MG63 (cell line): ENCODE measurements at regions not wholly inside any gene's neighbourhood (a gene's known extent, or its start where the extent isn't known, plus 50 kb on each side); places are given as distances from the start of the nearest gene placed in this dataset.
A peak's percentile ranks its signal among the peaks of the same experiment; 100 is the strongest.
"Not testable (repeated sequence)": the region's sequence is repeated elsewhere in the genome, so short reads cannot be mapped to it uniquely, and the experiment has no call there.

Experiments used
- DNase-seq: peaks from one replicate; pipeline ENCODE4 v3.0.0-alpha.2; 2020
- H3K27me3 ChIP-seq: fragments of 250-450 bp; sonication (Bioruptor Pico); 2 replicates; pipeline ENCODE4 v1.5.1; 2020; ENCODE audit warnings: mild to moderate bottlenecking, moderate library complexity
- H3K36me3 ChIP-seq: fragments of 250-450 bp; sonication (Bioruptor Pico); 2 replicates; pipeline ENCODE4 v1.5.1; 2020; ENCODE audit warnings: mild to moderate bottlenecking, moderate library complexity
- H3K4me3 ChIP-seq: fragments of 250-450 bp; sonication (Bioruptor Pico); 2 replicates; pipeline ENCODE4 v1.5.1; 2020; ENCODE audit warnings: mild to moderate bottlenecking, moderate library complexity
- H3K9me3 ChIP-seq: fragments of 250-450 bp; sonication (Bioruptor Pico); 2 replicates; pipeline ENCODE4 v1.5.1; 2020; ENCODE audit warnings: mild to moderate bottlenecking, moderate library complexity

GRCh38 chr6:19368511-19368910 is 468.7 kb upstream of the ID4 start:
- H3K27me3 ChIP-seq: no peaks in the 10 kb centered on the region
- no peaks in the 10 kb centered on the region for H3K36me3 ChIP-seq
- no peak overlapping the region for H3K4me3 ChIP-seq
- H3K9me3 ChIP-seq: no peaks in the 10 kb centered on the region
- DNase-seq: no peak

DNA sequence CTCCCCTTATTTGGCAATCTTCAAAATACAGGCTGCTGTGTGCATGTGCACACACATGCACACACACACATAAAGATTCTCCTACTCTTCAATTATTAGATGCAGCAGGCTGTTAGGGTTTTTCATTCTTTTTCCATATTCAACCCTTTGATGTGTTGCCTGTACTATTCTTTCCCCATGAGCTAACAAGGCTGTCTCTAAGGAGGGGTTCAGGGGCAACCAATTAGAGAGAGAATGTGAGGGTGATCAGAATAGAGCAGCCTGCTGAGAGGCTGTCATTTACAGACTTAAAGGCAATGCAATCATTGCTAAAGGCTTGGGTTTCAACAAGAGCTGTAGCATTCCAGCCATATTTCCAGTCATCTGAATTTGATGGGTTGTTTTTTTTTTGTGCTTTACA is 467.4 kb upstream of the ID4 start:
- no peaks in the 10 kb centered on the region for H3K36me3 ChIP-seq
- DNase-seq: no peak
- H3K9me3 ChIP-seq: no peaks in the 10 kb centered on the region
- H3K27me3 ChIP-seq: no peaks in the 10 kb centered on the region
- H3K4me3 ChIP-seq: no peak overlapping the region

- DNase-seq: no peak
- Histone ChIP-seq H3K9me3 (no peaks in the 10 kb centered on the region), H3K36me3 (no peaks in the 10 kb centered on the region), H3K27me3 (no peaks in the 10 kb centered on the region), H3K4me3 (no peak overlapping the region)
Observed at GRCh38 chr6:19370831-19371230, 466.3 kb upstream of the ID4 start.

- no peaks in the 10 kb centered on the region for H3K36me3 ChIP-seq
- no peak overlapping the region for H3K4me3 ChIP-seq
- no peaks in the 10 kb centered on the region for H3K9me3 ChIP-seq
- DNase-seq: no peak
- no peaks in the 10 kb centered on the region for H3K27me3 ChIP-seq
Observed at GRCh38 chr6:19375613-19376012, 461.6 kb upstream of the ID4 start.

DNA sequence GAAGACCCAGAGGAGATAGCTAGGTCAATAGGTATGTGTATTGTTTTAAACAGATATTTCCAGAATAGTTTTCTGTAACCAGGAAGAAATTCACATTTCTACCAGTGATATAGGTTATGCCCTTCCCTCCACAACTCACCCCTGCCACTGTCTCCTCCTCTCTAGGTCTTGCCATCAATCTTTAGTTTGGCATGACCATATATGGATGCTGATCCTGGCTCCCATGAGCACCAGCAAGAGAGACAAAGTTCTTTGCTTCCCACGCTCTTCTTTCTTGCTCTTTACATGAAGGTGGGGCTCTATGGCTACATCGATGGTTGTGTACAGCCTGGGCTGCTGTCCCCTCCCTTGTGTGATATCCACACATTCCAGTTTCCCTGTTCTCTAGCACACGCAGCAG is 459.4 kb upstream of the ID4 start:
- no peak overlapping the region for H3K4me3 ChIP-seq
- H3K36me3 ChIP-seq: no peaks in the 10 kb centered on the region
- no peaks in the 10 kb centered on the region for H3K9me3 ChIP-seq
- no peaks in the 10 kb centered on the region for H3K27me3 ChIP-seq
- DNase-seq: no peak

GRCh38 chr6:19380293-19380692 is 456.9 kb upstream of the ID4 start:
- DNase-seq: peak; percentile 24
- H3K27me3 ChIP-seq: no peaks in the 10 kb centered on the region
- H3K4me3 ChIP-seq: no peak overlapping the region
- no peaks in the 10 kb centered on the region for H3K9me3 ChIP-seq
- H3K36me3 ChIP-seq: no peaks in the 10 kb centered on the region

GRCh38 chr6:19382676-19383075 is 454.5 kb upstream of the ID4 start:
- Histone ChIP-seq H3K36me3 (no peaks in the 10 kb centered on the region), H3K27me3 (no peaks in the 10 kb centered on the region), H3K9me3 (no peaks in the 10 kb centered on the region), H3K4me3 (no peak overlapping the region)
- no peak for DNase-seq

DNA sequence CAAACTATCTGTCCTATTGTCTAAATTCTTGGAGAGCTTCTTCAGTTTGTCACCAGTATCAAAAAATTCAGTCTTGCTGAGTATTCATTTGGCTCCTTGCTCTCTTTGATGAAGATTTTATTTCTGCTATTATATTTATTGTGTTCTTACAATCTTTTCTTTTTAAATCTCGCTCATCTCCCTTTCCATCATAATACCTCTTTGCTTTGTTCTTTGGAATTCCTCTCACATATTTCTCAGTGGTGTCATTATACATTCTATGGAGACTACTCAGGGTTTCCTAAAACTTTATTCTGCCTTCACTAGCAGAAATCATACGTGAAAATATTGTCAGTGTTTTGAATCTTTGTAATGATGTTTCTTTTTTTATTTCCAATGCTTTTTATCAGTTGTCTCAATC is 445.2 kb upstream of the ID4 start:
- DNase-seq: no peak
- H3K4me3 ChIP-seq: no peak overlapping the region

DNA sequence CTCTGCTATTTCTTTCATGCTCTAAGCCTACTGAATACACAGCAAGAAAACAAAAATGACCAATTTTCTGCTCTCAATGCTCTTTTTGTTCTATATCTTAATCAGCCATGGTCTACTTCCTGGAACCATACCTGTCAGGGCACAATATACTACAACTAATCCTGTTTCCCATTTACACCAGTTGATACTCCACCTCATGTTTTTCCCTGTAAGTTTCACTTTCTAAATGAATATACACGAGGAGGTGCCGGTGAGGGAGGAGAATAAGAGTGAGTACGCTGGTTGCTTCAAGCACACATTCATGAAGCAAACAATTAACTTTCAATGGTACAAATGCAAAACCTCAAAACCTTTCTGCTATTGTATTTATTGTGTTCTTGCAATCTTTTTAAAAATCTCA is 443.1 kb upstream of the ID4 start:
- Histone ChIP-seq H3K36me3 (no peaks in the 10 kb centered on the region), H3K27me3 (no peaks in the 10 kb centered on the region), H3K9me3 (no peaks in the 10 kb centered on the region), H3K4me3 (no peak overlapping the region)
- DNase-seq: no peak

More for the DNA sequence above, 445.2 kb upstream of the ID4 start:
- Histone ChIP-seq H3K9me3 (no peaks in the 10 kb centered on the region), H3K36me3 (no peaks in the 10 kb centered on the region), H3K27me3 (no peaks in the 10 kb centered on the region)

- H3K27me3 ChIP-seq: no peaks in the 10 kb centered on the region
- no peaks in the 10 kb centered on the region for H3K9me3 ChIP-seq
- DNase-seq: no peak
- no peaks in the 10 kb centered on the region for H3K36me3 ChIP-seq
- no peak overlapping the region for H3K4me3 ChIP-seq
Observed at GRCh38 chr6:19394687-19395086, 442.5 kb upstream of the ID4 start.

DNA sequence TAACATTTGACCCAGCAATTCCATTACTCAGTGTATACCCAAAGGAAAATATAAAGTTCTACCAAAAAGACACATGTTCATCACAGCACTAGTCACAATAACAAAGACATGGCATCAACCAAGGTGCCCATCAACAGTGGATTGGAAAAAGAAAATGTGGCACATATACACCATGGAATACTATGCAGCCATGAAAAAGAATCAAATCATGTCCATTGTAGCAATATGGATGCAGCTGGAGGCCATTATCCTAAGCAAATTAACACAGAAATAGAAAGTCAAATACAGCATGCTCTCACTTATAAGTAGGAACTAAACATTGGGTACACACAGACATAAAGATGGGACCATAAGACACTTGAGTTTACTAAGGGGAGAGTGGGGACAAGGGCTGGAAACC is 441.9 kb upstream of the ID4 start:
- DNase-seq: no peak
- Histone ChIP-seq H3K36me3 (no peaks in the 10 kb centered on the region), H3K27me3 (no peaks in the 10 kb centered on the region), H3K9me3 (no peaks in the 10 kb centered on the region), H3K4me3 (no peak overlapping the region)

DNA sequence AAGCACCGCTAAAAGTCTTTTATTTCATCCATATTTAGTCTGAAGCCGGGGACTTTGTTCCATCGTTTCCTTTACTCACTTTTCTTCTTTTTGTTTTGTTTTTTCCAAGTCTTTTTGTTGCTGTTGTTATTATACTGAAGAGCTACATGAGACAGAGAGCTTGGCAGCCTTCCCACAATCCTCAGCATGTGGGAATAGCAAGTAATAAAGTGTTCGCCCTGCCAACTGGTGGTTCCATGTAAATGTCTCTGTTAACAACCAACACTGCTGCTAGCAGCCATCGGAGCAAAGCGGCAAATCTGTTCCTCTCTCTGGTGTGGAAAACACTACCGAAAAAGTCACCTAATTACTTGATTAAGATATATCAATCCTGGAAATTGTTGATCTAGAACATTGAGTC is 437.8 kb upstream of the ID4 start:
- no peak overlapping the region for H3K4me3 ChIP-seq
- no peaks in the 10 kb centered on the region for H3K36me3 ChIP-seq
- H3K9me3 ChIP-seq: no peaks in the 10 kb centered on the region
- DNase-seq: peak; percentile 53
- H3K27me3 ChIP-seq: no peaks in the 10 kb centered on the region

- H3K4me3 ChIP-seq, H3K36me3 ChIP-seq, H3K27me3 ChIP-seq, DNase-seq, H3K9me3 ChIP-seq: not testable (repeated sequence)
Observed at GRCh38 chr6:19404884-19405283, 432.3 kb upstream of the ID4 start.

- DNase-seq: no peak
- no peaks in the 10 kb centered on the region for H3K27me3 ChIP-seq
- no peak overlapping the region for H3K4me3 ChIP-seq
- H3K9me3 ChIP-seq: no peaks in the 10 kb centered on the region
- no peaks in the 10 kb centered on the region for H3K36me3 ChIP-seq
Observed at GRCh38 chr6:19408331-19408730, 428.8 kb upstream of the ID4 start.

GRCh38 chr6:19410481-19410880 is 426.7 kb upstream of the ID4 start:
- DNase-seq: peak; percentile 47
- H3K27me3 ChIP-seq: no peaks in the 10 kb centered on the region
- H3K4me3 ChIP-seq: no peak overlapping the region
- H3K36me3 ChIP-seq: no peaks in the 10 kb centered on the region
- no peaks in the 10 kb centered on the region for H3K9me3 ChIP-seq

DNA sequence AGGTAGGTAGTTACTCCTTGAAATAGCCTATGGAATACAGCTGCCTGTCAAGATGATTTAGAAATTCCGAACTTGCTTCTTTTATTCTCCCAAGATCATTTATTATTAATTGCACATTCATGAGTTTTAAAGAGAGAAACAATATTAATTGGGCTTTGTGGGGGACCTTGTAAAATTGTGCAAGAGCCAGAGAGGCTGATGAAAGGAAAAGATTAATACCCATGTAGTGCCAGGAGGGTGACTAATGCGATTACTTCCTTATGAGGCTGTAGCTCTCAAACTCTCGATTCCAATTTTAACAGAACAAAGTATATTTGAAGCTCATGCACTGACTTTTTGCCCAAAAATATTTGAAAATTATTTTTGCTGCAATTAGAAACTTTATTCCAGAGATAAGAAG is 423.8 kb upstream of the ID4 start:
- DNase-seq: no peak
- no peaks in the 10 kb centered on the region for H3K27me3 ChIP-seq
- no peaks in the 10 kb centered on the region for H3K9me3 ChIP-seq
- H3K36me3 ChIP-seq: no peaks in the 10 kb centered on the region
- no peak overlapping the region for H3K4me3 ChIP-seq

GRCh38 chr6:19415605-19416326 is 421.4 kb upstream of the ID4 start:
- DNase-seq: peak; percentile 37
- Histone ChIP-seq H3K36me3 (no peaks in the 10 kb centered on the region), H3K27me3 (no peaks in the 10 kb centered on the region)

DNA sequence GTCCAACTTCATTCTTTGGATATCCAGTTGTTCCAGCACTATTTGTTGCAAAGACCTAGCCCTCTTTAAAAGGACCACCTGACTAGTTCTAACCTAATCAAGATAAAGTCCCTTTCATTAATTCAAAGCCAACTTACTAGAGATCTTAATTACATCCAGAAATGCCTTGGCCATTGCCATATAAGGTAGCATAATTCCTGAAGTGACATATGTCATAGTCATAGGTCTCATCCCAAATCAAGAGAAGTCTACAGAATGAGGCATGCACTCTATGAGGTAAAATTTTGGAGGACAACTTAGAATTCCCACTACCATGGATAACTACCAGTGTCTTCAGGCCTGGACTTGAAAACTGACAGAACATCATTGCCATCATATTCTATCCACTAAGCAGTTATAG is 420.4 kb upstream of the ID4 start:
- H3K27me3 ChIP-seq: no peaks in the 10 kb centered on the region
- no peak for DNase-seq
- no peaks in the 10 kb centered on the region for H3K36me3 ChIP-seq
- H3K4me3 ChIP-seq: no peak overlapping the region
- no peaks in the 10 kb centered on the region for H3K9me3 ChIP-seq

More at GRCh38 chr6:19415605-19416326, 421.4 kb upstream of the ID4 start:
- no peaks in the 10 kb centered on the region for H3K9me3 ChIP-seq
- H3K4me3 ChIP-seq: no peak overlapping the region

- DNase-seq: no peak
- Histone ChIP-seq H3K4me3 (no peak overlapping the region), H3K36me3 (no peaks in the 10 kb centered on the region), H3K27me3 (no peaks in the 10 kb centered on the region), H3K9me3 (no peaks in the 10 kb centered on the region)
Observed at GRCh38 chr6:19417713-19418112, 419.5 kb upstream of the ID4 start.
